Gastrocnemius medialis (tissue), 4 donors: ENCODE measurements at regions not wholly inside any gene's neighbourhood (a gene's known extent, or its start where the extent isn't known, plus 50 kb on each side); places are given as distances from the start of the nearest gene placed in this dataset.

Source experiments
- ATAC-seq, 2 donors: fragments of 150-250 bp; one replicate each; pipeline ENCODE4 v1.9.1; 2016
- DNase-seq, 2 donors: peaks; one replicate each; pipeline ENCODE4 v3.0.0-alpha.2; 2019
- H3K27ac ChIP-seq, 4 donors: fragments of 200-600 bp; sonication (generic); 1 replicate in 1 of 4; 2 replicates in 3 of 4; pipeline ENCODE4 v1.5.1; 2016 to 2018; ENCODE audit warnings: mild to moderate bottlenecking in 2 of 4, moderate library complexity in 1 of 4
- H3K27me3 ChIP-seq, 3 donors: fragments of 200-600 bp; sonication (generic) in 2 of 3; 1 replicate in 1 of 3; 2 replicates in 2 of 3; pipeline versions ENCODE4 v1.5.1 to v1.6.0; 2016 to 2019; ENCODE audit warnings: mild to moderate bottlenecking in 1 of 3, moderate library complexity in 1 of 3
- H3K36me3 ChIP-seq, 2 donors: fragments of 200-600 bp; sonication (generic) in 1 of 2; one replicate each; pipeline ENCODE4 v1.5.1; 2017 to 2018
- H3K4me1 ChIP-seq, 2 donors: fragments of 200-600 bp; sonication (generic) in 1 of 2; one replicate each; pipeline ENCODE4 v1.5.1; 2016 to 2017; ENCODE audit warnings: mild to moderate bottlenecking in 2 of 2
- H3K4me3 ChIP-seq, 4 donors: fragments of 200-600 bp; sonication (generic) in 3 of 4; 1 replicate in 1 of 4; 2 replicates in 3 of 4; pipeline ENCODE4 v1.5.1; 2016 to 2019; ENCODE audit warnings: mild to moderate bottlenecking in 2 of 4
- H3K9me3 ChIP-seq, 3 donors: fragments of 200-600 bp; sonication (generic) in 2 of 3; 1 replicate in 1 of 3; 2 replicates in 2 of 3; pipeline ENCODE4 v1.5.1; 2016 to 2019
- POLR2A ChIP-seq, 2 donors: fragments of 450-650 bp; IDR thresholded peaks; one replicate each; pipeline ENCODE4 v1.6.1; 2017; ENCODE audit warnings: antibody characterized with exemption in 2 of 2, mild to moderate bottlenecking in 2 of 2, moderate library complexity in 2 of 2
- in situ Hi-C, 4 donors: fragments of 200-750 bp; cut with MboI; loops; one replicate each; pipeline versions ENCODE4 v1.15.0 to v1.8.0; 2017; ENCODE audit warnings: low sequenced_read_pairs in 4 of 4
- intact Hi-C: fragments of 100-400 bp; cut with DNase I; formaldehyde crosslinking; loops from one replicate; pipeline ENCODE4 v1.15.1; 2023; ENCODE audit warnings: low total_unique reads
- TF ChIP-seq, protein P1 (sequence below), 5 experiments: fragments of 450-650 bp in 3 of 5; fragments of 200-600 bp in 2 of 5; sonication (generic) in 2 of 5; IDR thresholded peaks in 4 of 5; conservative IDR thresholded peaks in 1 of 5; 1 replicate in 4 of 5; 2 replicates in 1 of 5; pipeline ENCODE4 v1.5.1; 2016 to 2019; ENCODE audit warnings: antibody characterized with exemption in 5 of 5, mild to moderate bottlenecking in 3 of 5, moderate library complexity in 3 of 5

DNA sequence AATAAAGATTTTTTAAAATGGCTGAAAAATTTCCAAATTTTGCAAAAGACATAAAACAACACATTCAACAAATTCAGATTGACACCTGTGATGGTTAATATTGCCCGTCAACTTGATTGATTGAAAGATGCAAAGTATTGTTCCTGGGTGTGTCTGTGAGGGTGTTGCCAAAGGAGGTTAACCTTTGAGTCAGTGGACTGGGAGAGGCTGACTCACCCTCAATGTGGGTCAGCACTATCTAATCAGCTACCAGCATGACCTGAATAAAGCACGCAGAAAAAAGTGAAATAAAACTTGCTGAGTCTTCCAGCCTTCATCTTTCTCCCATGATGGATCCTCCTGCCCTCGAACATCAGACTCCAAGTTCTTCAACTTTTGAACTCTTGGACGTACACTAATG lies 868.0 kb upstream of the CTNND2 start:
- DNase-seq (no peak), ATAC-seq (no peak)
- H3K4me1 ChIP-seq = no peaks in the 10 kb centered on the region
- no peak overlapping the region for H3K27ac ChIP-seq
- H3K4me3 ChIP-seq = no peak overlapping the region
- TF ChIP-seq, protein P1, sequence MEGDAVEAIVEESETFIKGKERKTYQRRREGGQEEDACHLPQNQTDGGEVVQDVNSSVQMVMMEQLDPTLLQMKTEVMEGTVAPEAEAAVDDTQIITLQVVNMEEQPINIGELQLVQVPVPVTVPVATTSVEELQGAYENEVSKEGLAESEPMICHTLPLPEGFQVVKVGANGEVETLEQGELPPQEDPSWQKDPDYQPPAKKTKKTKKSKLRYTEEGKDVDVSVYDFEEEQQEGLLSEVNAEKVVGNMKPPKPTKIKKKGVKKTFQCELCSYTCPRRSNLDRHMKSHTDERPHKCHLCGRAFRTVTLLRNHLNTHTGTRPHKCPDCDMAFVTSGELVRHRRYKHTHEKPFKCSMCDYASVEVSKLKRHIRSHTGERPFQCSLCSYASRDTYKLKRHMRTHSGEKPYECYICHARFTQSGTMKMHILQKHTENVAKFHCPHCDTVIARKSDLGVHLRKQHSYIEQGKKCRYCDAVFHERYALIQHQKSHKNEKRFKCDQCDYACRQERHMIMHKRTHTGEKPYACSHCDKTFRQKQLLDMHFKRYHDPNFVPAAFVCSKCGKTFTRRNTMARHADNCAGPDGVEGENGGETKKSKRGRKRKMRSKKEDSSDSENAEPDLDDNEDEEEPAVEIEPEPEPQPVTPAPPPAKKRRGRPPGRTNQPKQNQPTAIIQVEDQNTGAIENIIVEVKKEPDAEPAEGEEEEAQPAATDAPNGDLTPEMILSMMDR (IDR thresholded peaks at IDR 0.05 in 4 of 5, conservative IDR thresholded peaks at IDR 0.05 in 1 of 5) = no peak
- no peak for TF ChIP-seq POLR2A (IDR thresholded peaks at IDR 0.05)
- H3K36me3 ChIP-seq = no peaks in the 10 kb centered on the region
- in situ Hi-C loops = no loop called here
- no peaks in the 10 kb centered on the region for H3K9me3 ChIP-seq
- intact Hi-C loops = no loop called here
- no peaks in the 10 kb centered on the region for H3K27me3 ChIP-seq

DNA sequence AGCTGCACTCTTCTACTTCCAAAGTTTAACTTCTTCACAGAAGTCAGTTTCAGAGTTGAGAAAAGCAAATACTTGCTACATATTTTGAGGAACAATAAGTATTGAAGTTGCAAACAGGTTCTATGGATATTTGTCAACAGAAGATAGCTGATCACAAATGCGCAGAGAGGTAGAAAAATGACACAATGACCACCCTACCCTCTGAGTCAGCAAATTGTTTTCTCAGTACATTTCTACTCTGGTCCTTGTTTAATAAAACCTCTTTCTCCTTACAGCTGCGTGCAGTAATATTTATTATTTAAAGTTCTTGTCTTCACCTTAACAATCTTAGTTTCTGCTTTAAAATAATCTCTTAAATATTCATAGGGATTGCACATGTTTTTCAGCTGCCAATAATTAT lies 855.1 kb upstream of the CTNND2 start:
- intact Hi-C loops = no loop called here
- no peaks in the 10 kb centered on the region for H3K4me1 ChIP-seq
- H3K27ac ChIP-seq = no peak overlapping the region
- in situ Hi-C loops = no loop called here
- no peak for ATAC-seq
- no peak for DNase-seq
- TF ChIP-seq, protein P1 (IDR thresholded peaks at IDR 0.05 in 4 of 5, conservative IDR thresholded peaks at IDR 0.05 in 1 of 5) = no peak
- TF ChIP-seq POLR2A (IDR thresholded peaks at IDR 0.05) = no peak
- no peaks in the 10 kb centered on the region for H3K9me3 ChIP-seq
- no peaks in the 10 kb centered on the region for H3K27me3 ChIP-seq
- no peaks in the 10 kb centered on the region for H3K36me3 ChIP-seq
- no peak overlapping the region for H3K4me3 ChIP-seq

DNA sequence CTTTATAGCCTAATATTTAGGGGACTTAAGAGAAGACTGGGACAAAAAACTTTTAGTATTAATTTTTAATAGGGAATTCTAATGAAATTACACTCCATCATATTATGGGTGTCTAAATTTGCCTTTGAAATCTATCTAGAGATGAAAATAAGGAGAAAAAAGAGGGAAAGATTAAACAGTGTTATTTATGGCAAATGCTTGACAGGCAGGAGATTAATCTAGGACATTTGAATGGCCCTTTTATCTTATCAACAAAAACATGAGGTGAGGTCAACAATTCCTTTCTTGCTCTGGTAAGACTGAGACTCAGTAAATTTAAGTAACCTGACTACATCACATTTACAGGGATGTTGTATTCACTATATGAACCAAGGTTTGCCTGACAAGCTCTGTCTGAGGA lies 852.8 kb upstream of the CTNND2 start:
- no peaks in the 10 kb centered on the region for H3K27me3 ChIP-seq
- intact Hi-C loops (no loop called here), in situ Hi-C loops (no loop called here)
- no peaks in the 10 kb centered on the region for H3K4me1 ChIP-seq
- ATAC-seq = no peak
- no peak overlapping the region for H3K27ac ChIP-seq
- TF ChIP-seq, protein P1 (IDR thresholded peaks at IDR 0.05 in 4 of 5, conservative IDR thresholded peaks at IDR 0.05 in 1 of 5) = no peak
- TF ChIP-seq POLR2A (IDR thresholded peaks at IDR 0.05) = no peak
- H3K36me3 ChIP-seq = no peaks in the 10 kb centered on the region
- no peak for DNase-seq
- H3K9me3 ChIP-seq = no peaks in the 10 kb centered on the region
- no peak overlapping the region for H3K4me3 ChIP-seq

DNA sequence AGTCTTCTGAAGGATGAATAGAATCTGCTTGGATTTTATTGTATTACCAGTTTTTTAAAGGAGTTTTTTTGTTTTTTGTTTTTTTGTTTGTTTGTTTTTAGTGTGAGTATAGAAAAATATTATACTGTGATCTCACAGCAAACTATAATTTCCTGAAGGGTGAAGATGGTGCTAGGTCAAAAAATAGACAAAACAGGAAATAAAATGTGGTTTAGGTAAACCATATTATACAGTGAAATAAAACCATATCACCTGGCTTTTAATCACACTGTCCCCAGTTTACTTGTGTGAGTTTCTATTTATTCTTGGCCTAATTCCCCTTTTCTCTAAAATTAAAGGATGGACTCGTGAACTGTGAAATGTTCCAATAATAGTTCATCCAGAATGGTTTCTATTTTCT lies 841.3 kb upstream of the CTNND2 start:
- H3K36me3 ChIP-seq = no peaks in the 10 kb centered on the region
- ATAC-seq (no peak), DNase-seq (no peak)
- no peaks in the 10 kb centered on the region for H3K4me1 ChIP-seq
- TF ChIP-seq POLR2A (IDR thresholded peaks at IDR 0.05) = no peak
- TF ChIP-seq, protein P1 (IDR thresholded peaks at IDR 0.05 in 4 of 5, conservative IDR thresholded peaks at IDR 0.05 in 1 of 5) = no peak
- in situ Hi-C loops (no loop called here), intact Hi-C loops (no loop called here)
- no peaks in the 10 kb centered on the region for H3K27me3 ChIP-seq
- no peak overlapping the region for H3K4me3 ChIP-seq
- H3K9me3 ChIP-seq = no peaks in the 10 kb centered on the region
- no peak overlapping the region for H3K27ac ChIP-seq

DNA sequence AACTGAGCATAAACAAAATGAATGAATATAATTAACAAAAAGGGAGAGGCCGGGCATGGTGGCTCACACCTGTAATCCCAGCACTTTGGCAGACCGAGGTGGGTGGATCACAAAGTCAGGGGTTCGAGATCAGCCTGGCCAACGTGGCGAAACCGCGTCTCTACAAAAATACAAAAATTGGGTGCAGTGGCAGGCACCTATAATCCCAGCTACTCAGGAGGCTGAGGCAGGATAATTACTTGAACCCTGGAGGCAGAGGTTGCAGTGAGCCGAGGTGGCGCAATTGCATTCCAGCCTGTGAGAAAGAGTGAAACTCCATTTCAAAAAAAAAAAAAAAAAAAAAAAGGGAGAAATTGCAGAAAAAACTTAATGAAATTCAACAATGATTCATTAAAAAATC lies 839.3 kb upstream of the CTNND2 start:
- Histone ChIP-seq H3K27ac (no peak overlapping the region), H3K27me3 (no peaks in the 10 kb centered on the region), H3K9me3 (no peaks in the 10 kb centered on the region), H3K4me1 (no peaks in the 10 kb centered on the region), H3K36me3 (no peaks in the 10 kb centered on the region), H3K4me3 (no peak overlapping the region)
- in situ Hi-C loops = no loop called here
- ATAC-seq = no peak
- TF ChIP-seq POLR2A (IDR thresholded peaks at IDR 0.05) = no peak
- TF ChIP-seq, protein P1 (IDR thresholded peaks at IDR 0.05 in 4 of 5, conservative IDR thresholded peaks at IDR 0.05 in 1 of 5) = no peak
- intact Hi-C loops = no loop called here
- DNase-seq = no peak
